GM12875 (cell line): ENCODE measurements at regions not wholly inside any gene's neighbourhood (a gene's known extent, or its start where the extent isn't known, plus 50 kb on each side); places are given as distances from the start of the nearest gene placed in this dataset.
"Not testable (repeated sequence)": the region's sequence is repeated elsewhere in the genome, so short reads cannot be mapped to it uniquely, and the experiment has no call there.

Experiments used
- H3K4me3 ChIP-seq: one replicate; pipeline ENCODE4 v1.5.1; 2011; ENCODE audit warnings: low read depth, low read length, control low read depth
- CTCF ChIP-seq: IDR thresholded peaks from 2 replicates; pipeline ENCODE4 v1.5.1; 2011; ENCODE audit warnings: low read depth, mild to moderate bottlenecking, control low read depth, inconsistent platforms, low read length, moderate library complexity, borderline replicate concordance; ENCODE audit not compliant: insufficient read depth

- no peak overlapping the region for H3K4me3 ChIP-seq
- no peak for TF ChIP-seq CTCF
These were observed 297.2 kb upstream of the AMIGO2 start for GRCh38 chr12:47376927-47377326.

GRCh38 chr12:47373554-47374150 is 293.9 kb upstream of the AMIGO2 start:
- TF ChIP-seq CTCF = no peak

GRCh38 chr12:47370421-47370820 is 290.7 kb upstream of the AMIGO2 start:
- no peak for TF ChIP-seq CTCF
- H3K4me3 ChIP-seq = no peak overlapping the region

More at GRCh38 chr12:47373554-47374150, 293.9 kb upstream of the AMIGO2 start:
- H3K4me3 ChIP-seq = no peak overlapping the region

GRCh38 chr12:47369085-47369484 is 289.3 kb upstream of the AMIGO2 start:
- no peak for TF ChIP-seq CTCF
- no peak overlapping the region for H3K4me3 ChIP-seq

GRCh38 chr12:47367912-47368537 is 288.3 kb upstream of the AMIGO2 start:
- TF ChIP-seq CTCF = no peak
- no peak overlapping the region for H3K4me3 ChIP-seq

GRCh38 chr12:47366579-47366978 is 286.8 kb upstream of the AMIGO2 start:
- TF ChIP-seq CTCF = no peak
- no peak overlapping the region for H3K4me3 ChIP-seq

GRCh38 chr12:47366157-47366556 is 286.4 kb upstream of the AMIGO2 start:
- no peak for TF ChIP-seq CTCF
- H3K4me3 ChIP-seq = no peak overlapping the region

GRCh38 chr12:47365443-47366076 is 285.8 kb upstream of the AMIGO2 start:
- H3K4me3 ChIP-seq = not testable (repeated sequence)
